MM.1S (cell line): ENCODE measurements at regions not wholly inside any gene's neighbourhood (a gene's known extent, or its start where the extent isn't known, plus 50 kb on each side); places are given as distances from the start of the nearest gene placed in this dataset.

Source experiments
- DNase-seq: peaks from one replicate; pipeline ENCODE4 v3.0.0-alpha.2; 2015
- H2AFZ ChIP-seq: fragments of 300-600 bp; sonication (generic); 2 replicates; pipeline ENCODE4 v1.6.0; 2016; ENCODE audit warnings: antibody characterized with exemption, low read length
- H3F3A ChIP-seq: fragments of 300-600 bp; sonication (generic); 2 replicates; pipeline ENCODE4 v1.6.1; 2016; ENCODE audit warnings: mild to moderate bottlenecking, antibody characterized with exemption, low read length, moderate library complexity, mixed read lengths; ENCODE audit not compliant: insufficient read depth
- H3K27ac ChIP-seq: fragments of 300-600 bp; sonication (generic); 2 replicates; pipeline ENCODE4 v1.5.1; 2016; ENCODE audit warnings: mild to moderate bottlenecking, low read length
- H3K27me3 ChIP-seq: fragments of 300-600 bp; sonication (generic); replicated peaks from 2 replicates; pipeline ENCODE4 v1.6.0; 2016; ENCODE audit warnings: low read length; ENCODE audit not compliant: insufficient read depth
- H3K36me3 ChIP-seq: fragments of 300-600 bp; sonication (generic); replicated peaks from 2 replicates; pipeline ENCODE4 v1.6.1; 2016; ENCODE audit warnings: mild to moderate bottlenecking, low read length, mixed read lengths; ENCODE audit not compliant: insufficient read depth
- H3K4me1 ChIP-seq: fragments of 300-600 bp; sonication (generic); 2 replicates; pipeline ENCODE4 v1.6.1; 2016; ENCODE audit warnings: low read length, mixed read lengths
- H3K4me2 ChIP-seq: fragments of 300-600 bp; sonication (generic); 2 replicates; pipeline ENCODE4 v1.6.0; 2016; ENCODE audit warnings: low read depth, low read length
- H3K4me3 ChIP-seq: fragments of 300-600 bp; sonication (generic); 2 replicates; pipeline ENCODE4 v1.5.1; 2016; ENCODE audit warnings: low read length, mixed read lengths
- H3K79me2 ChIP-seq: fragments of 300-600 bp; sonication (generic); 2 replicates; pipeline ENCODE4 v1.6.1; 2016; ENCODE audit warnings: mixed run types, low read length, mixed read lengths
- H3K9ac ChIP-seq: fragments of 300-600 bp; sonication (generic); 2 replicates; pipeline ENCODE4 v1.6.1; 2016; ENCODE audit warnings: low read length, mixed read lengths
- H3K9me2 ChIP-seq: fragments of 300-600 bp; sonication (generic); replicated peaks from 2 replicates; pipeline ENCODE4 v1.6.1; 2016; ENCODE audit warnings: mild to moderate bottlenecking, low read length, mixed read lengths; ENCODE audit not compliant: insufficient read depth
- H3K9me3 ChIP-seq: fragments of 300-600 bp; sonication (generic); replicated peaks from 2 replicates; pipeline ENCODE4 v1.6.1; 2016; ENCODE audit warnings: mild to moderate bottlenecking, low read length, mixed read lengths; ENCODE audit not compliant: insufficient read depth
- H4K20me1 ChIP-seq: fragments of 300-600 bp; sonication (generic); 2 replicates; pipeline ENCODE4 v1.6.1; 2016; ENCODE audit warnings: mild to moderate bottlenecking, low read length, moderate library complexity, mixed read lengths; ENCODE audit not compliant: insufficient read depth
- CTCF ChIP-seq: fragments of 300-600 bp; sonication (generic); IDR thresholded peaks from 2 replicates; pipeline ENCODE4 v1.5.1; 2016; ENCODE audit warnings: antibody characterized with exemption, low read length, mixed read lengths
- EZH2 ChIP-seq: fragments of 300-600 bp; sonication (generic); optimal IDR thresholded peaks from 2 replicates; pipeline ENCODE3; 2017; ENCODE audit warnings: low read depth, mild to moderate bottlenecking, antibody characterized with exemption, low read length, mixed read lengths
- EZH2phosphoT487 ChIP-seq: fragments of 300-600 bp; sonication (generic); IDR thresholded peaks from 2 replicates; pipeline ENCODE4 v1.6.1; 2018; ENCODE audit warnings: antibody characterized with exemption, low read length

- Histone ChIP-seq H2AFZ (no peak overlapping the region), H3K9me3 (no peaks in the 10 kb centered on the region), H3K4me1 (peaks cover 42% of the 10 kb centered on the region), H3K9ac (no peak overlapping the region), H3K36me3 (no peaks in the 10 kb centered on the region), H3K4me3 (no peak overlapping the region), H3F3A (peaks cover 14% of the 10 kb centered on the region), H3K27me3 (no peaks in the 10 kb centered on the region), H3K79me2 (peaks cover 6% of the 10 kb centered on the region; the same call in 1 of the 2 replicates), H3K9me2 (no peaks in the 10 kb centered on the region), H3K4me2 (no peak overlapping the region), H4K20me1 (no peaks in the 10 kb centered on the region), H3K27ac (no peak overlapping the region)
- TF ChIP-seq CTCF (no peak), EZH2 (no peak), EZH2phosphoT487 (no peak)
- DNase-seq: no peak
Observed at GRCh38 chr1:14365301-14365988, 233.0 kb upstream of the KAZN start.

GRCh38 chr1:14366091-14367018 is 232.1 kb upstream of the KAZN start:
- Histone ChIP-seq H2AFZ (no peak overlapping the region), H3K9ac (no peak overlapping the region), H3K4me2 (no peak overlapping the region), H3K27ac (no peak overlapping the region), H3K9me2 (no peaks in the 10 kb centered on the region), H3F3A (peaks cover 14% of the 10 kb centered on the region), H4K20me1 (no peaks in the 10 kb centered on the region), H3K27me3 (no peaks in the 10 kb centered on the region), H3K4me3 (no peak overlapping the region), H3K9me3 (no peaks in the 10 kb centered on the region), H3K4me1 (peaks cover 39% of the 10 kb centered on the region), H3K79me2 (peaks cover 8% of the 10 kb centered on the region; the same call in 1 of the 2 replicates), H3K36me3 (no peaks in the 10 kb centered on the region)
- no peak for TF ChIP-seq CTCF
- TF ChIP-seq EZH2: no peak
- TF ChIP-seq EZH2phosphoT487: no peak
- no peak for DNase-seq

GRCh38 chr1:14367451-14367850 is 231.0 kb upstream of the KAZN start:
- no peaks in the 10 kb centered on the region for H3K27me3 ChIP-seq
- no peaks in the 10 kb centered on the region for H3K9me2 ChIP-seq
- no peak overlapping the region for H2AFZ ChIP-seq
- TF ChIP-seq CTCF (no peak), EZH2phosphoT487 (no peak), EZH2 (no peak)
- no peak overlapping the region for H3K4me3 ChIP-seq
- DNase-seq: no peak
- H3K4me1 ChIP-seq: peaks cover 33% of the 10 kb centered on the region
- 0 out of 2 replicates have a peak, but pooled peaks cover 3% of the 10 kb centered on the region for H3K9me3 ChIP-seq
- no peak overlapping the region for H3K4me2 ChIP-seq
- peaks cover 14% of the 10 kb centered on the region for H3F3A ChIP-seq
- no peaks in the 10 kb centered on the region for H3K36me3 ChIP-seq
- H4K20me1 ChIP-seq: no peaks in the 10 kb centered on the region
- H3K27ac ChIP-seq: no peak overlapping the region
- 0 out of 2 replicates have a peak, but pooled peaks cover 4% of the 10 kb centered on the region for H3K79me2 ChIP-seq
- H3K9ac ChIP-seq: no peak overlapping the region
